ENCODE measurements at regions not wholly inside any gene's neighbourhood (a gene's known extent, or its start where the extent isn't known, plus 50 kb on each side); places are given as distances from the start of the nearest gene placed in this dataset.
"Not testable (repeated sequence)": the region's sequence is repeated elsewhere in the genome, so short reads cannot be mapped to it uniquely, and the experiment has no call there.

DNA sequence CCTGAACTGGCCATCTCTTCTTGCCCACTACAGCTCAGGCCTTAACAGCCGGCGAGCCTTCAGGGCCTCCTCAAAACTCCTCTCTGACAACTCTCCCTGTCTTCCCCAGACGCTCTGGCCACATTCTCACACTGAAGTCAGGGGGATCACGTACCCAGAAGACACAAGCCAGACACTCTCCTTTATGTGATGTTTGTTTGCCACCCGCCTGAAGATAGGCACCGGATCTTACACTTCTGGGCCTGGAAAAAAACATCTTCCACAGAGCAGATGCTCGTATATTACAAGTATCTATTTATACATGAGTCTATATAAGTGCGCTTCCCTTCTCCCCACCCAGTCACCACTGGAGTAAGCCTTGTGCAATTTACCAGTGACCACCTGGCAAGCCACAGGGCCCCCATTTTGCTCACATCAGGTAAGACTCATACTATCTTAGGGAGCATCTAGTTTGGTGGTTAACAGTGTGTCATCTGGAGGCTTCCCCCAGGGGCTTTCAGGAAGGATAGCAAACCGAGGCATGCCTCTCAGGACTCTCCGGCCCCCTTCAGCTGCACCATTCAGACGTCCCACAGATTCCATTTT, 349.4 kb downstream of the SOX9 start:
- ChIA-PET POLR2A (no interaction called here), CTCF (interaction anchor here (1.1 kb wide), 1 partner anchor 69 kb away, joined by 3 read pairs; no protein-coding TSS in a partner anchor)
- Mint-ChIP-seq H3K27ac (no peak overlapping the region), H3K4me3 (no peak overlapping the region), H3K4me1 (ENCODE audit: low read depth) (no peaks in the 10 kb centered on the region), H3K36me3 (ENCODE audit: low read depth) (no peaks in the 10 kb centered on the region), H3K9me3 (peaks cover 3% of the 10 kb centered on the region), H3K27me3 (peaks cover 1% of the 10 kb centered on the region)
- intact Hi-C loops (cut with micrococcal nuclease): no loop called here
- TF ChIP-seq, protein P1, sequence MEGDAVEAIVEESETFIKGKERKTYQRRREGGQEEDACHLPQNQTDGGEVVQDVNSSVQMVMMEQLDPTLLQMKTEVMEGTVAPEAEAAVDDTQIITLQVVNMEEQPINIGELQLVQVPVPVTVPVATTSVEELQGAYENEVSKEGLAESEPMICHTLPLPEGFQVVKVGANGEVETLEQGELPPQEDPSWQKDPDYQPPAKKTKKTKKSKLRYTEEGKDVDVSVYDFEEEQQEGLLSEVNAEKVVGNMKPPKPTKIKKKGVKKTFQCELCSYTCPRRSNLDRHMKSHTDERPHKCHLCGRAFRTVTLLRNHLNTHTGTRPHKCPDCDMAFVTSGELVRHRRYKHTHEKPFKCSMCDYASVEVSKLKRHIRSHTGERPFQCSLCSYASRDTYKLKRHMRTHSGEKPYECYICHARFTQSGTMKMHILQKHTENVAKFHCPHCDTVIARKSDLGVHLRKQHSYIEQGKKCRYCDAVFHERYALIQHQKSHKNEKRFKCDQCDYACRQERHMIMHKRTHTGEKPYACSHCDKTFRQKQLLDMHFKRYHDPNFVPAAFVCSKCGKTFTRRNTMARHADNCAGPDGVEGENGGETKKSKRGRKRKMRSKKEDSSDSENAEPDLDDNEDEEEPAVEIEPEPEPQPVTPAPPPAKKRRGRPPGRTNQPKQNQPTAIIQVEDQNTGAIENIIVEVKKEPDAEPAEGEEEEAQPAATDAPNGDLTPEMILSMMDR (IDR thresholded peaks at IDR 0.05): no peak
- no peak for DNase-seq
- no peak for ATAC-seq

DNA sequence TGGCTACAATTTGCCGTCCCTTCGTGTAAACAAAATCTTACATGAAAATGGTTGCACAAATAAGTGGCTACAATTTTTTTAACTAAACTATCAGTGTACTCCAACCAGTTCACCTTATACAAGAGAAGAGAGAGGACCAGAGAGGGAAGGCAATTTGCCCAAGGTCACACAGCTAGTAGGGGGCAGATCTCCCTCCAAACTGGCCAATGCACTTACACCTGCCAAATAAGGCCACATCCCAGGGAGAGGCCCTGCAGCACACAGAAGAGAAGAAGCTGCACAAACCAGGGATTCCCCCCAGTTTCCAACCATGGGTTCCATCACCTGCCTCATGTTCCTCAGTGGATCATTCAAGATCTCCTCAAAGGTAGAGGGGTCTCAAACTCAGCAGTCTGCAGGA, 349.9 kb downstream of the SOX9 start:
- CTCF ChIA-PET: interaction anchor here (1.1 kb wide), 1 partner anchor 68 kb away, joined by 3 read pairs; no protein-coding TSS in a partner anchor
- H3K9me3 Mint-ChIP-seq: peaks cover 3% of the 10 kb centered on the region

DNA sequence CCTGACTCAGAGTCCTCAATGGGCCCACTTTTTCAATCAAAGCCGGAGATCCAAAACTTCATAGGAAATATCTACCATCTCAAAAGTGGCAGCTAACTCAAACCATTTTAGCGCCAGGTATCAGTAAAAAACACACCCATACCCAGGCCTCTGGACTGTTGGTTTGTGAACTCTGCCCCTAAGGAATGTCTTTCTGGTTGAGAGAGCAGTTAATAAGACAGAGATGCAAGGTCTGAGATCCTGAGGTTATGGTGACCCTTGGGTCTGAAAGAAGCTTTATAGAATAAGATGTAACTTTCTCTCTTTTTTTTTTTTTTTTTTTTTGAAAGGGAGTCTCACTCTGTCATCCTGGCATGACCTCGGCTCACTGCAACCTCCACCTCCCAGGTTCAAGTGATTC, 350.5 kb downstream of the SOX9 start:
- TF ChIP-seq, protein P1 (IDR thresholded peaks at IDR 0.05): no peak
- ChIA-PET CTCF (interaction anchor here (1.1 kb wide), 1 partner anchor 68 kb away, joined by 3 read pairs; no protein-coding TSS in a partner anchor), POLR2A (no interaction called here)
- Mint-ChIP-seq H3K36me3 (ENCODE audit: low read depth) (no peaks in the 10 kb centered on the region), H3K27me3 (peaks cover 4% of the 10 kb centered on the region), H3K4me3 (no peak overlapping the region), H3K27ac (no peak overlapping the region), H3K9me3 (peaks cover 3% of the 10 kb centered on the region), H3K4me1 (ENCODE audit: low read depth) (no peaks in the 10 kb centered on the region)
- no peak for ATAC-seq
- no peak for DNase-seq
- intact Hi-C loops (cut with micrococcal nuclease): no loop called here

More for the DNA sequence above, 349.9 kb downstream of the SOX9 start:
- no peaks in the 10 kb centered on the region for H3K27me3 Mint-ChIP-seq
- TF ChIP-seq, protein P1 (IDR thresholded peaks at IDR 0.05): no peak
- no peak overlapping the region for H3K4me3 Mint-ChIP-seq
- intact Hi-C loops (cut with micrococcal nuclease): no loop called here
- DNase-seq (no peak), ATAC-seq (no peak)
- H3K4me1 Mint-ChIP-seq (ENCODE audit: low read depth): no peaks in the 10 kb centered on the region
- no peaks in the 10 kb centered on the region for H3K36me3 Mint-ChIP-seq (ENCODE audit: low read depth)
- POLR2A ChIA-PET: no interaction called here
- no peak overlapping the region for H3K27ac Mint-ChIP-seq

DNA sequence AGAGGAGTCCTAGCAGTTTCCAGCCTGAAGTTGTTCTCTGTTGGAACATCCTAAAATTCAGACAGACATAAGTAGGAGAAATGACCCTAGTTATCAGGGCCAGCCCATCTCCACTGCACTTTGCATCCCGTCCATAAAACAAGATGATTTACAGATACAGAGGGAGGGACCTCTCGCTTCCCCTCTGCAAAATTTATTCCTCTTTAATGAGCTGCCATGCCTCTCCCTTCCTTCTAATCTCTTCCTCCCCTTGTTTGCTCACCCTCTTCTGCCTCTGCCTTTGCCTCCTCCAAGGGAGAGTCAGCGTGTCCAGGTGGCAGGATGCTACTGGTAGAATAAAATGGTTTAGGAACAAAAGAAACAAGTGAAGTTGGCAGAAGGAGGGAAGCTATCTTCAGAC, 351.3 kb downstream of the SOX9 start:
- no peak for DNase-seq
- no peak for ATAC-seq
- Mint-ChIP-seq H3K27ac (no peak overlapping the region), H3K27me3 (peaks cover 8% of the 10 kb centered on the region), H3K4me3 (no peak overlapping the region), H3K36me3 (ENCODE audit: low read depth) (no peaks in the 10 kb centered on the region), H3K4me1 (ENCODE audit: low read depth) (no peaks in the 10 kb centered on the region), H3K9me3 (peaks cover 3% of the 10 kb centered on the region)
- TF ChIP-seq, protein P1 (IDR thresholded peaks at IDR 0.05): no peak
- ChIA-PET CTCF (no interaction called here), POLR2A (interaction anchor here (0.6 kb wide), 1 partner anchor 85 kb away, joined by 3 read pairs; no protein-coding TSS in a partner anchor)
- intact Hi-C loops (cut with micrococcal nuclease): no loop called here

DNA sequence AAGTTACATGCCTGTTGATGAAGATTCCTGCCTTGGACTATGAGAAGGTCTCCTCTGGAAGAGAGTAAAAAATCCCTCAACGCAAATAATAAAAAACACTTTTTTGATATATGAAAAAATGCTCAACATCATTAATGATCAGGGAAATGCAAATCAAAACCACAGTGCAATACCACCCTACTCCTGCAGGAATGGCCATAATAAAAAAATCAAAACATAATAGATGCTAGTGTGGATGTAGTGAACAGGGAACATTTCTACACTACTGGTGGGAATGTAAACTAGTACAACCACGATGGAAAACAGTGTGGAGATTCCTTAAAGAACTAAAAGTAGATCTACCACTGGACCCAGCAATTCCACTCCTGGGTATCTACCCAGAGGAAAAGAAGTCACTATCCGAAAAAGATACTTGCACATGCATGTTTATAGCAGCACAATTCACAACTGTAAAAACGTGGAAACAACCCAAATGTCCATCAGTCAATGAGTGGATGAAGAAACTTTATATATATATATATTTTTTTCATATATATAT, 352.1 kb downstream of the SOX9 start:
- H3K36me3 Mint-ChIP-seq (ENCODE audit: low read depth); CTCF ChIA-PET; H3K9me3 Mint-ChIP-seq; ATAC-seq; DNase-seq; H3K27ac Mint-ChIP-seq; H3K4me3 Mint-ChIP-seq; H3K4me1 Mint-ChIP-seq (ENCODE audit: low read depth); intact Hi-C loops (cut with micrococcal nuclease): not testable (repeated sequence)
- H3K27me3 Mint-ChIP-seq: peaks cover 13% of the 10 kb centered on the region
- POLR2A ChIA-PET: interaction anchor here (0.6 kb wide), 1 partner anchor 84 kb away, joined by 3 read pairs; no protein-coding TSS in a partner anchor

Data from activated CD8-positive, alpha-beta T cell treated with anti-CD3 and anti-CD28 coated beads for 36 hours (primary cell).